Posterior vena cava (tissue), 2 donors: ENCODE measurements at regions not wholly inside any gene's neighbourhood (a gene's known extent, or its start where the extent isn't known, plus 50 kb on each side); places are given as distances from the start of the nearest gene placed in this dataset.

Experiments
- DNase-seq: peaks from one replicate; pipeline ENCODE4 v3.0.0-alpha.2; 2020; ENCODE audit warnings: low spot score
- intact Hi-C, 2 donors: fragments of 100-400 bp; cut with DNase I; formaldehyde crosslinking; loops; one replicate each; pipeline versions ENCODE4 v1.14.1 to v1.14.2; 2022 to 2023
- donor health status: DM: yes; HTN: yes; CAD: no.
- donor health status: DM: yes; HTN: yes; CAD: no.

DNA sequence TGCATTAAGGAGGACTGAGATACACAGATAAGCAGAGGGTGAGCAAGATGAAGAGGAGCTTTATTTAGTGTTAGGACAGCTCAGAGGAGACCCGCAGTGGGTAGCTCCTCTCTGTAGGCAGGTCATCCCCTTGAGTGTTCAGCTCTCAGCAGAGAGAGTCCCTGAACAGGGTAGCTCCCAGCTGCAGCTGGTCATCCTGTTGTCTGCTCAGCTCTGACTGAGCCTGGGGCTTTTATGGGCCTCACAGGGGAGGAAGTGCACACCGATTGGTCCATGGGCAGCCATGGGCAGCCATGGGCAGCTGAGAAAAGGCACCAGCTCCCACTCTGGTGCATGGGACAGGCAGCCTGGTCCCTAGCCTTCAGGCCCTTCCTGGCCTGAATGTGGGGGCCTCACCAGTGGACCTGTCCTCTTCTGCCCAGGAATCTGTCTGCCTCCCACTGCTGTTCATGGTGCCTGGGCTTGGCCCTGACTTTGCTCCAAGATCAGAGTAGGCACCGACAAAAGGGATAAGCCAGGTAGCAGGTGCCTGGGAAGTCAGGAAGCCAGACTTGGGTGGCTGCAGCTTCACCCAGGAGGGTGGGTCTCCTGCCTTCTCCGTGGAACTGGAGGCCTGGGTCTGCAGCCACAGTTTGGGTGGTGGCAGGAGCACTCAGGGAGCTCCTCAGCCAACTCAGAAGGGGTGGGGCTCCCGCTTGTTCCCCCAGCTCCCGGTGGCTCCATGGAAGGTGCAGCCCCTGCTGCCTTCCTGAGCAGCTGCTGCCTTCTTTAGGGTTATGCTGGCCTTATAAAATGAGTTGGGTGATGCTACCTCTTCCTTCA lies 54.7 kb downstream of the MYEOV start:
- DNase-seq = peak; percentile 46
- intact Hi-C loops = no loop called here

- DNase-seq = no peak
- intact Hi-C loops = no loop called here
Measured at GRCh38 chr11:69350040-69350439, 56.1 kb downstream of the MYEOV start.

DNA sequence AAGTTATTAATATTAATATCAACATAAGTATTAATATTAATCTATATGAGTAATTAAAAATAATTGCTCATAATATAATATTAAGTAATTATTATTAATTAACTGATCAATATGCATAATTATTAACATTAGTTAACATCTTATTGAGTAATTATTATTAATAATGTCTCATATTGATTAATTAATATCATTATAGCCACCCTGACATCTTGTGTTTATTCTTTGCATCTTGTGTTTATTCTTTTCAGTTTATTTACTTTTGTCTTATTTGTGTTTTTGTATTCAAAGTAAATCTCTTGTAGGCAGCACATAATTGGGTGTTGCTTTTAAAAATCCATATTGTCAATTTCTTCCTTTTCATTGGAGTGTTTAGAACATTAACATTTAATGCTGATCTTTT lies 56.6 kb downstream of the MYEOV start:
- no peak for DNase-seq
- intact Hi-C loops = no loop called here

- no peak for DNase-seq
- intact Hi-C loops = no loop called here
Measured at GRCh38 chr11:69351460-69351859, 57.5 kb downstream of the MYEOV start.

GRCh38 chr11:69352166-69352565 lies 58.2 kb downstream of the MYEOV start:
- intact Hi-C loops = no loop called here
- no peak for DNase-seq

GRCh38 chr11:69352715-69353319 lies 58.9 kb downstream of the MYEOV start:
- peak; percentile 20 for DNase-seq
- intact Hi-C loops = no loop called here

DNA sequence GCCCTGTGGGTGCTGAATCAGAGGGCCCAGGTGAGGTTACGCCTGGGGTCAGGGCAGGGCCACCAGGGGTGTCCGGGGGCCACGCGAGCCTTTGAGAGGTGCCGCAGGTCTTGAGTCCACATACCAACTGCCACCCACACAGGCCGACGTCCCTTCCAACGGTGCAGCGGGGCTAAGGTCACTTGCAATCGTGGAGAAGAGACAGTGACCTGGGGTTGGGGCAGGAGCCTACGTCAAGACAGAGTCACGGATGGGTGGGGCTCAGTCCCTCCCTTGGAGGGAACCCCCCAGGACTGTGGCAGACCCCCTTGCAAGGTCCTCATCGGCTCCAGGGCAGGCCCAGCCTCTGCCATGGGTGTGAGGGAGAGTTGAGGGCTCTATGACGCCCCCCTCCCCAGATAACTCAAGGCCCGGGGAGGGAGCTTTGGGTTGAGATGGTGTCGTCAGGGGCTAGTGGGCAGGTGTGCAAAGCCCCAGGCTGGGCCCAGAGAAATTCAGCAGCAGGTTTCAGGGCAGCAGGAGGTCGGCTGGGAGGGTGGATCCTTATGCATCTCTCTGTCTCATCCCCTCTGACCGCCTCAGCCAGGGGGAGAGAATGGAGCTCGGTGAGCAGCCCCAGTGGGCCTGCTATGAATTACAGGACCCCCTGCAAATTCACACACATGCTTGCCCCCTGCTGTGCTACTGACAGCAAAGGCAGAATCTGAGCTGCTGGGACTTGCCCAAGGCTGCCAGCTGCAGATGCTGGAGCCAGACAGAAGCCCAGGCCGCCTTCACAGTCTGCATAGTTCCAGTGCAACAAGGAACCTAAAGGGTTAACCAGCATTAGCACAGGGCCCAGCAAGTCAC lies 60.0 kb downstream of the MYEOV start:
- intact Hi-C loops = no loop called here
- peak; percentile 68 for DNase-seq

DNA sequence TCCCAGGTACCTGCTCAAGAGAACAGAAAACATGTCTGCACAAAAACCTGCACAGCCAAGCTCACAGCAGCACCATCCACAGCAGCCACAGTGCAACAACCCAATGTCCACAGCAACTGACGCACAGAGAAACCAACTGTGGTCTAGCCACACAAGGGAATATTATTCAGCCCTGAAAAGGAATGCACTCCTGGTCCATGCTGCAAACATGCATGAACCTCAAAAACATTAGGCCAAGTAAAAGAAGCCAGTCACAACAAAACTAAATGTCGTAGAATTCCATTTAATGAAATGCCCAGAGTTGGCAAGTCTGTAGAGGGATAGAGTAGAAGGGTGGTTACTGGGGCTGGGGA lies 60.6 kb downstream of the MYEOV start:
- intact Hi-C loops = no loop called here
- DNase-seq = no peak

- intact Hi-C loops = loop anchor here in 1 of 2 donors (5.0 kb wide), 1 partner anchor 62 kb away; no protein-coding TSS in a partner anchor
- DNase-seq = peak; percentile 59
Measured at GRCh38 chr11:69355346-69355940, 61.5 kb downstream of the MYEOV start.

DNA sequence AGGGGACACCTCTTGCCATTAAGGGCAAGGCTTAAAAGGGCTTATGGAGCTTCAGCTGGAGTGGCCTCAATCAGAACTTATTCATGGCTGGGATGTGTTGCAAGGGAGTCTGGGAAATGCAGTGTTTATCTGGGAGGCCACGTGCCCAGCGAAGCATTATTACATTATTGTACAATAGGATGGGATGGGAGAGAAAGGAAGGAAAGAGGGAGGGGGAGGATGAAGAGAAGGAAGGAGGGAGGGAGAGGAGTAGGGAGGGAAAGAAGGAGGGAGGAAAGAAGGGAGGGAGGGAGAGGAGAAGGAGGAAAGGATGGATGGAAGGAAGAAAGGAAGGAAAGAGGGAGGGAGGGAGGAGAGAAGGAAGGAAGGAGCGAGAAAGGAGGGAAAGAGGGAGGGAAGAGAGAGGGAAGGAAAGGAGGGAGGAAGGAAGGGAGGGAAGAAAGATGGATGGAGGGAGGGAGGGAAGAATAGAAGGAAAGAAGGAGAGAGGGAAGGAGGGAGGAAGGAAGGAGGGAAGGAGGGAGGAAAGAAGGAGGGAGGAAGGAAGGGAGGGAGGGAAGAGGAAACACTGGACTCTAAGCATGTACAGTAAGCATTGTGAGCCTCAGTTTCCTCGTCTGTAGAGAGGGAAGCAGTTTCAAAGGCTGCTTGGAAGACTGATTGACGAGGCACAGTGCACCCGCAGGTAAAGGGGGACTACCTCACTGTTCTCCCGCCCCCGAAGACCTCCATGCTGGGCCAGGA lies 62.2 kb downstream of the MYEOV start:
- DNase-seq = no peak
- intact Hi-C loops = loop anchor here in 1 of 2 donors (5.0 kb wide), 1 partner anchor 61 kb away; no protein-coding TSS in a partner anchor

DNA sequence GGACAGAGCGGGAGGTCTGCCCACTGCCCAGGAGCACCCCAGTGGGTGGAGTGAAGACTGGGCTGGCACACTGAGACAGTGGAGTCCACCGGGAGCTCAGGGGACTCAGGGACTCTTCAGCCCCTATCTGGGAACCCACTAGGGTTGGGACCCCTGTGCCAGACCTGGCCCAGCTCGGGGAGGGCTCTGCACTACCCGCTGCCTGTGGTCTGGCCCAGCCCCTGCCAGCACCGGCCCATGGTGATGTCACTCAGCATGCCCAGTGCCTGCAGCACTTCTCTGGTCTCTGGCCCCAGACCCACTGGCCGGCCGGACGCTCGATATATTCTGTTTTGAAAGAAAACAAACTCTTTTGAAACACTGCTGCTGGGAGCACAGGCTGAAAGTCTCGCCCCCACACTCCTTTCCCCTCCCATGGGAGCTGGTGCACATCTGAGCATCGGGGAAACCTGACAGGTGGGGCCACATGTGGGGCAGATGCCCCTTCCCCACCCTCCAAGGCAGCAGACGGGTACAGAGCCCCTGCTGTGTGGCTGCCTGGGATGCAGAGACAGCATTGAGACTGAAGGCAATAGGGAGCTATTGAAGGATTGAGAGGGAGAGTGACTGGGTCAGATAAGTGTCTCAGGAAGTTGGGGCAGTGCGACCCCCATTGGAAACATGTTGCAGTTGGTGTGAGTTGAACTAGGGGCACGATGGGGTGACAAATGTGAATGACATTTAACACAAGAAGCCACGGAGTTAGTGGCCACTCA lies 62.9 kb downstream of the MYEOV start:
- peak; percentile 67 for DNase-seq
- intact Hi-C loops = loop anchor here in 1 of 2 donors (5.0 kb wide), 1 partner anchor 60 kb away; no protein-coding TSS in a partner anchor

- DNase-seq = peak; percentile 72
- intact Hi-C loops = loop anchor here in 1 of 2 donors (5.0 kb wide), 1 partner anchor 60 kb away; no protein-coding TSS in a partner anchor
Measured at GRCh38 chr11:69357458-69358397, 63.8 kb downstream of the MYEOV start.

- DNase-seq = peak; percentile 43
Measured at GRCh38 chr11:69358398-69359020, 64.6 kb downstream of the MYEOV start.

DNA sequence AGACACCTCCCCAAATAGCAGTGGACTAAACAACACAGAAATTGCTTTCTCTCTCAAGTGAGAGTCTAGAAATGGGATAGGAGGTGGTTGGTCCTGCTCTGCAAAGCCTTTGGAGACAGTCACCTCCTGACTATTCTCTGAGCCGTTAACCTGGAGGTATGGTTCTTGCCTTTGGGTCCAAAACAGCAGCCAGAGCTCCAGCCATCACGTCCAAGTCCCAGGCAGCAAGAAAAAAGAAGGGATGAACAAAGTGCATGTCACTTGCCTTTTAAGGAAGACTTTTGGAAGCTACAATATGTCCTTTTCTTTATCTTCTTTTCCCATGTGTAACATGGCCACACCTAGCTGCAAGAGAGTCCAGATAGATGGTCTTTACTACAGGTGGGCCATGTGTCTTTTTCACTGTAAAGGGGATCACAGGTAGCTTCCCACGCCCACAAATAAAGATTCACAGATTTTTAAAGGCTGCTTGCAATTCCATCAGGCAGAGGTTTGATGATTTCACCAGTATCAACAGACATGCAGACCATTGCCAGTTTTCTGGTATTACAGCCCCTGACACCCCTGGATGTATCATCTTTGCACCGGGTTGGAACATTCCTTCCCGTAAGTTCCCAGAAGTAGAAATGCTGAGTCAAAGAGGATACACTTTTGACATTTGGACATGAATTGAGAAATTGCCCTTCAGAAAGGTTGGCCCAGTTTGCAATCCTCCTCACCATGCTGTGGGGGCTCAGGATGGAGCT lies 66.0 kb downstream of the MYEOV start:
- intact Hi-C loops = loop anchor here in 1 of 2 donors (5.0 kb wide), 1 partner anchor 57 kb away; no protein-coding TSS in a partner anchor
- no peak for DNase-seq

More at GRCh38 chr11:69358398-69359020, 64.6 kb downstream of the MYEOV start:
- intact Hi-C loops = loop anchor here in 1 of 2 donors (5.0 kb wide), 1 partner anchor 59 kb away; no protein-coding TSS in a partner anchor

DNA sequence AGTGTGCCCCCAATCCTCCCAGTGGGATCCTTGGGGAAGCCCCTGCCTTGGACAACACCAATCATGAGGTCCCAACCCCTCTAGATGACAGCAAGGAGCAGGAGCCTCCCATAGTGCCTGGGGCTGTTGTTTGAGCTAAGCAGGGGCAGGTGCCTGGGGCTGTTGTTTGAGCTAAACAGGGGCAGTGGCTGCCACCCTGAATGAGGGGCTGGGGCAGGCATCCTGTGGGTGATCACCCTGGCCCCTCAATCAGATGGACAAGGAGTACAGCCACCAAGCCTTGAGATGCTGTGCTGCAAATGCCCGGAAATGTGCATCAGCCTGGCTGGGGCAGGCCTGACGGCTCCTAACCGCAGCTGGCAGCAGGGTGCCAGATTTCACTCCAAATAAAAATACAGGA lies 66.7 kb downstream of the MYEOV start:
- intact Hi-C loops = no loop called here
- peak; percentile 35 for DNase-seq

GRCh38 chr11:69361048-69361447 lies 67.1 kb downstream of the MYEOV start:
- intact Hi-C loops = no loop called here
- DNase-seq = peak; percentile 37
